GM23338 (cell line): ENCODE measurements at regions not wholly inside any gene's neighbourhood (a gene's known extent, or its start where the extent isn't known, plus 50 kb on each side); places are given as distances from the start of the nearest gene placed in this dataset.

ENCODE experiments used
- CREB1 ChIP-seq: fragments of 250-450 bp; sonication (Bioruptor Pico); IDR thresholded peaks from 2 replicates; pipeline ENCODE4 v1.5.0; 2020; ENCODE audit warnings: low read depth, mild to moderate bottlenecking, moderate library complexity
- CTCF ChIP-seq, 2 experiments: fragments of 200-600 bp in 1 of 2; sonication (generic) in 1 of 2; conservative IDR thresholded peaks; 2 replicates each; pipeline versions ENCODE4 v1.5.1 to v1.6.1; 2016 to 2017; ENCODE audit warnings: antibody characterized with exemption in 2 of 2, low read depth in 2 of 2, mild to moderate bottlenecking in 2 of 2, moderate library complexity in 1 of 2
- EZH2 ChIP-seq: fragments of 200-600 bp; sonication (generic); IDR thresholded peaks from one replicate; pipeline ENCODE4 v1.8.0; 2017; ENCODE audit warnings: antibody characterized with exemption, mild to moderate bottlenecking, low read depth; ENCODE audit not compliant: unreplicated experiment
- EZH2phosphoT487 ChIP-seq: fragments of 200-600 bp; sonication (generic); IDR thresholded peaks from one replicate; pipeline ENCODE4 v1.8.1; 2018; ENCODE audit warnings: antibody characterized with exemption; ENCODE audit not compliant: unreplicated experiment
- NANOG ChIP-seq: IDR thresholded peaks from 2 replicates; pipeline ENCODE4 v1.6.1; 2016; ENCODE audit warnings: antibody characterized with exemption, borderline replicate concordance
- POLR2AphosphoS5 ChIP-seq: IDR thresholded peaks from 2 replicates; pipeline ENCODE4 v1.6.1; 2016; ENCODE audit warnings: antibody characterized with exemption, low read depth
- REST ChIP-seq: IDR thresholded peaks from one replicate; pipeline ENCODE4 v1.6.1; 2018; ENCODE audit warnings: antibody characterized with exemption; ENCODE audit not compliant: unreplicated experiment
- STAT1 ChIP-seq: IDR thresholded peaks from one replicate; pipeline ENCODE4 v1.6.1; 2016; ENCODE audit warnings: antibody characterized with exemption; ENCODE audit not compliant: unreplicated experiment
- ZNF462 ChIP-seq: fragments of 250-450 bp; sonication (Bioruptor Pico); IDR thresholded peaks from 2 replicates; pipeline ENCODE4 v1.5.0; 2020; ENCODE audit warnings: mild to moderate bottlenecking, moderate library complexity

DNA sequence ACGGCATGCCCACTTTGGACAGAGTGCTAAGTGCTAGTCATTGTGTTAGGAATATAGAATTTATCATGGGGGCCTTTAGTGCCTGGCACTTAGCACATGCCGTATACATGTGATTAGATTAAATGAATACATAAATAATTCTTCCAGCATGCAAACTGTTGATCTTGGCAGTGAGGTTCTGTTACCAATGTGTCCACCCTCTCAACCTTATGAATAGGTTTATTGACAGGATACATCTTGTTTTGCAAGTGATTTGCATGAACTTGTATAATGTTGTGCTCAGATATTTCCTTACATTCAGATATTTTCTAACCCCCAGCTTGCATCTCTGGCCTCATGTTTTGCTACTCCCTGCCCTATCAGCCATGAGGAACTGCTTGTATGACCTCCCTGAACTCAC lies 60.3 kb upstream of the ZNF648 start:
- TF ChIP-seq POLR2AphosphoS5 (no peak), CTCF (conservative IDR thresholded peaks at IDR 0.05; ENCODE audit: low read depth in 2 of 2) (no peak), CREB1 (CRISPR knock-in tag) (no peak), ZNF462 (CRISPR knock-in tag) (no peak), EZH2 (no peak), EZH2phosphoT487 (no peak), NANOG (no peak), REST (no peak), STAT1 (no peak)
